HuH-7 (cell line): ENCODE measurements at regions not wholly inside any gene's neighbourhood (a gene's known extent, or its start where the extent isn't known, plus 50 kb on each side); places are given as distances from the start of the nearest gene placed in this dataset.

Source experiments
- DNase-seq: peaks from one replicate; pipeline ENCODE4 v3.0.0; 2011; ENCODE audit warnings: low spot score

DNA sequence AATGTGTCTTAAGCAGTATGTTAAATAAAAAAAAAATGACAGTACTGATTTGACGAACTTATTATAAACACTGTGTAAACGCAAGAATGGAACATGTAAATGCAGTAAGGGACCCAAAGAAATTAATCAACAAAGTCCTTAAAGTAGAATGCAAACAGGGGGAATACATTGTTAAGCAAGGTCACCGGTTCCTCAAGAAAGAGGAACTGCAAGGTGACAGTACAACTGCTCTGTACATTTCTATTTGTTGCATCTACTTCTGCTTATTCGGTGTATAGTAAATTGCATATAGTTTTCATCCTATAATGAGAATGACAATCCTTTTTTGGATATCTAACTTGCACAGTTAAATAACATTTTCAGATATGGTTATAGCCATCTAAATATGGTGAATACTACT lies 387.0 kb upstream of the SEMA3D start:
- DNase-seq, result no peak

DNA sequence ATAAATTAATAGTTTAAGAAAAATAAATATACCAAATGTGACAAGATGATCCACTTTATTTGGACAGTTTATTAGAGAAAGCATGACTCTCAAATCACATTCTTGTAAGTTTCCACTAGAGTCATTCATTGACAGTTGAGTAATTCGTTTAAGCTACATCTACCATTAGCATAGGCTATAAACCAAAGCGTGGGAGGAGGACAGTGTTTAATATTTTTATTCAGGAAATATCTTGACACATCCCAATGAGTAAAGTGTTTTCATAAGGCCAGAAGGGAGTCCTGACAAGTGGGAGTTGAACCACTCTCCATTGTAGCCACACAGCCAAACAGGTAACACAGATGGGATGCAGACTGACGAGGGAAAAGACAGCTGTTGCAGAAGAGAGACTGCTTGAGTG lies 386.5 kb upstream of the SEMA3D start:
- DNase-seq, result no peak

DNA sequence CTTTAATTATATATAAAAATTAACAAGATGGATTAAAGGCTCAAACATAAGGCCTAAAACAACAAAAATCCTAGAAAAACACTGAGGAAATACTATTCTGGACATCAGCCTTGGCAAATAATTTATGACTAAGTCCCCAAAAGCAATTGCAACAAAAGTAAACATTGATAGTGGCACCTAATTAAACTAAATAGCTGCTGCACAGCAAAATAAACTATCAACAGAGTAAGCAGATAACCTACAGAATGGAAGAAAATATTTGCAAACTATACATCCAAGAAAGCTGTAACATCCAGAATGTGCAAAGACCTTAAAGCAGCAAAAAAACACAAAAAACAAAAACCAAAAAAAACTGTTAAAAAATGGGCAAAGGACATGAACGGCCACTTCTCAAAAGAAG lies 384.0 kb upstream of the SEMA3D start:
- DNase-seq, result no peak

DNA sequence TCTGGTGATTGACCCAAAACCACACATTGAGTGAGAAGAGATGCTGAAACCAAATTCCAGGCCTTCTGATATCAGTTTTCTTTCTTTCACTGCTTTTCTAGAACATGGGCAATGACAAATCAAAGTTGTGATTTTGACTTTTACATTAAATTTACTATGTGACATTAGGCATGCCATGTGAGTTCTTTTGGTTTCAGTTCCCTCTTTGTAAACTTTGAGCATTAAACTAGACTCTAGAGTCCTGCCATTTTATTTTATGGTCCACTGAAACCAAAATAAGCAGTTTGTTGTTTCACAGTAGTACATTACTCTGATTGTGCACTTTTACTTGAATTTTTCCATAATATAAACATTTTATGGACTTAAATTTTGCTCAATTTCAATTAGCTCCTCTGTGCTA lies 381.1 kb upstream of the SEMA3D start:
- DNase-seq, result no peak

DNA sequence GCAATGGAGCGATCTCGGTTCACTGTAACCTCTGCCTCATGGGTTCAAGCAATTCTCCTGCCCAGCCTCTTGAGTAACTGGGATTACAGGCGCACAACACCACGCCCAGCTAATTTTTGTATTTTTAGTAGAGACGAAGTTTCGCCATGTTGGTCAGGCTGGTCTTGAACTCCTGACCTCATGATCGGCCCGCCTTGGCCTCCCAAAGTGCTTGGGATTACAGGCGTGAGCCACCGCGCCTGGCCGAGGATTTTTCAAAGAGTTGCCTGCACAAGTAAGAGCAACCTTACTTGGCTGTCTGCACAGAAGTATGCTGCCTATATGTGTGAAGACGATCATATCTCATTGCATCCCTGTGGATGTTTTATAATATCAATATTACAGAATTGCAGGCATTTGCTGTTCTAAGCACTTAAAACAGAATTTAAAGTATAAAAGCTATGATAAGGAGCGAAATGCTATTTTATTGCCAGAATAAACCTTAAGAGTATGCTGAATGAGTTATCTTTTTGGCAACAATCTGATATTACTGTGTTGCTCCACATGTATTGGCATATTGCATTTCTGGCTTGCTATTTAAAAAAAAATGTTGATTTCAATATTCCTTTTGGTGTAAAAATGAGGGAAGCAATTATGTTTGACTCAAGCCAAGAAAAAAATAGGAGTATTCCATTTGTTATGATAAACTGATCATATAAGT lies 379.4 kb upstream of the SEMA3D start:
- DNase-seq, result no peak

DNA sequence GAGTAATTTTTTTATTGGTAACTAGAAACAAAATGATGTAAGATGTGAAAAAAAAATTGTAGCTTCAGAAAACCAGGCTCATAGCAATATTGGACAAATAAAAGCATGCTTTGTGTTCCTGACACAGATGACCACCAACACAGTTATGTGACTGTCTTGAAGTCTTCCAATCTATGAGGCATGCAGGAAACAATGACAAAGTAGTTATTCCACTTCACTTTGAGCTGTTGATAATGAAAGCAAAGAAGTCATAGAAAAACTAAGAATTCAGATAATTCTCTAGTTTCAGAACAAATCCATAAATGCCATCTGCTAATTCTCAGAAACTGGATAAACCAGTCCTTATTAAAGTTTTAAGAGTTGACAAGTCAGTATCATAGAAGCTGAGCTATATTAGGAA lies 378.4 kb upstream of the SEMA3D start:
- no peak for DNase-seq

DNA sequence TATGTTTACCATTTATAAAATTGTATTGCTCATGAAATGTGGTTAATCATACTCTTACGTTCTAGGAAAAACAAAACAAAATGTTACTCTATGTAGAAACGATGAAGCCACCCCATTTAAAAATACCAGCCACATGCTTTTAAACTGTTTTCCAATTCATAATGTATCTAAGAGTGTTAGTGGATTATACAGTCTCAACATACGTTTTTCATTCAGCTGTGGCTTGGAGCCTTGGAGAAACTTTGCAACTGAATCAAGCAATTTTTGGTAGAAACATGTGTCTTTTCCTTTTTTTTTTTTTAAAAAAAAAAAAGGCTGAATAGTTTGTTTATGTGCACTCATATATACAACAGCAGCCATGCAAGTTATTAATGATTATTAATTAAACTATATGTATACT lies 378.0 kb upstream of the SEMA3D start:
- no peak for DNase-seq

DNA sequence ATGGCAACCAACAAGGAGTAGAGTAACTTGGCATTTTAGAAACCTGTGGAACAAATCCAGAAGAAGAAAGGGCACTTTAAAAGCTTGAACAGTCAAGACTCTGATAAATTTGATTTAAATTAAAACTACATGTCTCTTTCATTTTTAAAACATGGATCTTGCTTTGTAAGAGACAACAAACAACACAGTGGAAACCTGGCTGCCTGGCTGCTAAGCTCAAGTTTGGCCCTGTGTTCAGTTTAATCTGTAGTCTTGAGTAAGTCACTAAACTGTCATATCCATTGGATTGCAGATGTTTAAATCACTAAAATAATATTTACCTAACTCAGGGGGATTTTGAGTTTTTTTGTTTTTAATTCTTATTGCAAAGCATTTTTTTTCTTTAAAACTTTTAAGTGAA lies 374.9 kb upstream of the SEMA3D start:
- no peak for DNase-seq

DNA sequence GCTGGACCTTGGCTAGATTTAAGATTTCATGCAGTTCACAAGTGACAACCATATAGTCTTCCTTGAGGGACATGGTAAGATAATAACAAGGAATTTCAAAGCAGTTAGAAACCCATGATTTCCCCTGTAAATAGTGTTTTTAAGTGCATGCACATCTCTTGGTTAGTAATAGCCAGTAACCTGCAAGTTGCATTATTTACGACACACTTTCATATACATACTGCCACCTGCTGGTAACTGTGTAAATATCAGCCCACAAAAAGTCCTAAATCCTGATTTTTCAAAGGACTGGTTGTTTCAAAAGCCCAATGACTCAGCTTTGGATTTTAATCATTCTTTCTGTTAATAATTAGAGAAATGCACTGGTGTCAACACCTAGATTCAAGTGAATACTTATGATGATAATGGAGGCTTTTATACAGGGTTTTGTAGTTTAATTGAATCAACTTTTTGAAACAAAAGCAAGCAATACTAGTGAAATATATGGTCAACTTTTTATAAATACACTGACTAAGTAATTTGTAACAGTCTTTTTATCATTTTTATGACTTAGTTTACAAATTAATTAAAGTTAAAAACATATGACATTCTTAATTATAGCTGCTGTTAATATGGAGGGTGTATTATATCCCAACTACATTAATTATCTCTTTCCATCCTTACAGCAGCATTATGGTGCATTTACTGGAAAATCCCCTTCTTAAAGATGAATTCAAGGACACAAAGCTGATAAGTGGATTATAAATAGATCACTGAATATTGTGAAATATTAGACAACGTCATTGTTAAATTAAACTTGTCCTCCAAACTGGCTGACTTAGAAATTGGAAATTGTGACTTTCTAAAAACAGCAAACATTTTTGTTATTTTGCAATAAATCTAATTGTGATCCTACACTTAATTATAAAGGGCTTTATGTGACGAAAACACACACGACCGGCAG lies 367.7 kb upstream of the SEMA3D start:
- peak; percentile 1 for DNase-seq

DNA sequence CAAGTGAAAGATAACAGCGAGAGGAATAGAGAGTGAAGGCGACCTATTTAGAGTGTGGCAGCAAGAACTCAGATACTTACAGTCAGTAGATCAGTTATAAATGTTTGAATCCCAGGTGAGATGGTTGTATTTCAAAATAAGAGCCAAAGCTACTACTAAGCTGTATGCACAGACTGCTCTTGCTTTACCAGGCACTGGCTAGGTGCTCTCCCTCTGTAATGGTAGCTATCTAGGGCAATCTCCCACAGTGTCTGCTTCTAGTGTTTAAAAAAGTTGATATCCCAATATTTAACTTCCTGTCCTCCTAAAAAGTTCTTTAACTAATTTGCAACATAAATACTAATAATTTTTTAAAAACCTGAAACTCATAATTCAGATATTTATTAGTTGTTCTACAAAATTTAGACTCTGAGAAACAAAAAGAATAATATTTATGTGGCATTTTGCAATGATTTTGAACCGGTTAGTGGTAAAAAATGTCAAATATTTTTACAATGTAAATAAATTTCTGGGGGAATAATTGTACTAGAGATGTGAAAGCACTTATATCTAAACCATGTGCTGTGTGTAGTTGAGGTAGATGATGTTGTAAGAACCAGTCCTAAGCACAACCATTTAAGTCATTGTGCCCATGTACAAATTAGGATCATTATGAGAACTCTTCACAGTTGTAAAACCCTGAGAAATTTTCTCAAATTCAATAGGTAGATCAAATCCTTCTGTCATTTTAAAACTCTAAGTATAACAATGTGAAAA lies 349.3 kb upstream of the SEMA3D start:
- DNase-seq, result no peak

DNA sequence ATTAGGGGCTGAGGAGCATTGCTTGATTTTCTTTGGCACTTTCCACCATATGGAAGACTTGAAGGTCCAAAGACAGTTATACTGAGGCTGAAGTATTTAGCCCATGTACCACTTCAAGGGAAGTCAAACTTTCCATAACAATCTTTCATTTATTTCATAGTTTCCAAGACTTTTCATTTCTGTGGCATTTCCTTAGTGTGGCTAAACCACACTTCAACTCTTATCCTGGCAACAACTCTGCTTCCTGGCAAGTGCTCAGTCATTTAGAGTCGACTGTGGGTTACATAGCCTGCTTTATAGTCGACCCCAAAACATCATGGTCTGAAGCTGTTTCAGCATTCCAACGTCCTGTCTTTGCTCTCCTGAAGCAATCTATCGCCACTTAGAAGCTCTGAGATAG lies 343.0 kb upstream of the SEMA3D start:
- no peak for DNase-seq

DNA sequence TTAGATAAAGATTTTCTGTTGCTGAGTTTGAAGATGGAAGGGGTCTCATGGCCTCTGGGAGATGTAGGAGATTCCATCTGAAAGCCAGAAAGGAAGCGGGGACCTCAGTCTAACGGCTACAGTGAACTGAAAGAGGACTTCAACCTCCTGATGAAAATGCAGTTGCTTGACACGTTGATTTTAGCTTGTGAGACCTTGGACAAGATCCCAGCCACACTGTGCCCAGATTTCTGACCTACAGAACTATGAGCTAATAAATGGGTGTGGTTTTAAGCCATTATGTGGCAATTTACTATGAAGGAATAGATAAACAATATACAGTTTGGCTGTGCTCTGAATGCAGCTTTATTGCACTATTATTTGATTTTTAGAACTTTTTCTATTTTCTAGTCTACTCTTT lies 342.3 kb upstream of the SEMA3D start:
- DNase-seq, result no peak

DNA sequence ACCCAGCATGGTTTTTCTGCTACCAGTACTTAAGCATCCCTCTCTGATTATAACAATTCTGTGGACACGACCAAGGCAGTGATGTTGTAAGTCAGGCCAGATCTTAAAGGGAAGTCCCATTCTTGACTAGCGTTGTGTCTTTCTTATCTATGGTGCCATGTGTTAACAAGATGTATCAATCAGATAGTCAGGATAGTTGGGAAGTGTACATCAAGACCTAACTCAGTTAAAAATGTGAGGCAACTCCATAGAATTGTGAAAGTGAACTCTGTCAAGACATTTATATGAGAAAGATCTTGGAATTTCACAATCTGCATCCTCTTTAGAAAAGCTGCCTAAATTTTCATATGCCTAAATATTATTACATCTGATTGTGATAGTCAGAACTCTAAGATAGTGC lies 341.7 kb upstream of the SEMA3D start:
- DNase-seq, result no peak

DNA sequence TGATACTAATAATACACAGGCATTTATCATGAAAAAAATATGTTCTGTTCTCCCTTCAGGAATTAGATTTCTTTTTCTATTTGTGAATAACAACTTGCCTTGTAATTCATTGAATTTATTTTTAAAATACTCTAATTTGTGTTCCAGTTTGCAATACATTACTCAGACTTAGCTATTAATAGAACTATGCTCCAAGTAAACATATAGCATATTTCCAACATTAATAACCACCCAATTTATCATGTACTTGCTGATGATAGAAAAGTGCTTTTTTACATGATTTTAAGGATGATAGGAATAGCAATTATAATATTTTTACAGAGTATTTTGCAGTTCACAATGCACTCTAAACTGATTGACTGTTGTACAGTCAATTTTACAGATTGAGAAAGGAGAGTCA lies 338.8 kb upstream of the SEMA3D start:
- no peak for DNase-seq

DNA sequence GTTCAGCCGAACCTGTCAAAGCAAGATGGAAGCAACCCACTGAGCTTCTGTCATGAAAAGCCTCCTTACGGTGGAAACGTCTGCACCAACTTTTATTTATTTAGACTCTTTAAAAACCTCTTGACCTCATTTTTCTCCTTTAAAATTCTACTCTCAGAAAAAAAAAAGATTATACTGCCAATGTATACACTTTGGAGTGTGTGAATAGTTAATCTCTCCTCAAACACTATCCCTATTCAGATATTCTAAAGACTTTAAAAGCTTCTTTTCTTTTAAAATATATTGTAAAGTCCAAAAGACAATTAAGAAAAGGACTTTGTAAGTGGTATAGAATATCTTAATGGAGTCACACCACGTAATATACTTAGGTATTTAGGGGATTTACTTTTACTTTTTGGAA lies 335.2 kb upstream of the SEMA3D start:
- DNase-seq, result no peak

DNA sequence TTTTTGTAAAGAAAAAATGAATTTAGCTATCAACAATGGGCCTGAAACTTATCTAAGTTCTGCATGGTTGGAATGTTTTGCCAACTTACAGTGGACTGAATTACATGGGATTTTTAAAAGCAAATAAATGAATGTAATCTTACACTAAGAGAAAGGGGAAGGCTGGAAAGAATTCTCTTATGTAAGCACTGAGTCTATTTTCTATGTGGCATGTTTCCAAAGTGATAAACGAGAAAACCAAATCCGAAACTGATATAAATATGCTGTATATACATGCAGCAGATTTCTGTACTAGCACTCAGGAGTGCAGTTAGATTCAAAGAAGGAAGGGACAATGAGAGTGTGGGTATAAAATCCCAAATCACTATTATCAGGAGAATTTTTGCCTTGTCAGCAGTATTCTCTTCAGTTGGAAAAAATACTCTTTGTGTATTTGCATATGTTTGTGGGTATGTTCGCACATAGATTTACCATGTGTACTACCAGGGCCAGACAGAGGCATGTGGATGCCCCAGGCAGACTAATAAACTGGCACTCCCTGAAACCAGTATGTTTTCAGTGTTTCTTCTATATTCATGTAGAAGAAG lies 334.3 kb upstream of the SEMA3D start:
- no peak for DNase-seq

DNA sequence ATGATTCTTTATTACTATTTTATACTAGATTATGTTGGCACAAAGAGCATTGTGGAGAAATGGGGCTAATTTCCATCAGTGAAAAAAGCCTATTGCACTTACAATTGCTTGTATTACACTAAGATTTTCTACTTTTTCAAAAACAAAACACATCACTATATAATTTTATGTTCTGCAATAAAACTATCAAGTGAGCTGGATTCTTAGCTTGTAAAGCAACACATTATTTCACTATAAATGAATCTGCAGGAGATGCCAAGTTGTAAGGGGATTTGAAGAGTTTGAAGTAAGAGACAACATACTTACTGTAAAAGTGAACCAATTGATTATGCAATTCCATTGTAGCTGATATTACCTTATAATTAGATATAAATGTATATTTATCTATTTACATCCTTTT lies 333.3 kb upstream of the SEMA3D start:
- DNase-seq, result no peak

DNA sequence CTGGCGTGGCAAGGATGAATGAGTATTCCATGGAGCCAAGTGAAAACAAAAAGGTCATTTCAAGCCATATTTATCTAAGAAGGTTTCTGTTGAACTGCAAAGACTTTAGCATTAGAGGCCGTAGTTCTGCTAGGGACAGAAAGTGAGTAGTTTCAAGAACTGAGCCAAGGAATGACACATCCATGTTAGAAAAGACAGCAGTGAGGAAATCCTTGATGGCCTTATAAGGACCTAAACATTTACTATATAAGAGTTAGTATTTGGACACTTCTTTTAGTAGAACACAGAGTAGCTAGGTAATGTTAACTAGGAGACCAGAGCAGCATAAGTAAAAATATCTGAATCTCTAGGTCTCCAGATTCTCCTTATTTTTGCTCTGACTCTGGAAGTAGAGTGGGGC lies 329.8 kb upstream of the SEMA3D start:
- DNase-seq, result no peak

DNA sequence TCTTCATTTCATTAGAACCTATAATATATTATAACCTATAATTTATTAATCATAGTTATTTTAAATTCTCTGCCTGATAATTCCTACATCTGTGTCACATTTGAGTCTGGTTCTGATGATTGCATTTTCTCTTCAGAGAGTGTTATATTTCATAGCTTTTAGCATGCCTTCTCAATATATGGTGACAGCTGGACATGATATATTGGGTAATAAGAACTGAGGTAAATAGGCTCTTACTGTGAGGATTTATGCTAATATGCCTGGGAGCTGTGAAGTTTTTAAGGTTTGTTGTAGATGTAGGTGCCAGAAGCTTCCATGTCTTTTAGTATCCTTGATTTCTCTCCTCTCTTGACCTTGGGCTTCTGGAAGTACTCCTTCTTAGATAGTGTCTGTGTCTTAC lies 325.9 kb upstream of the SEMA3D start:
- no peak for DNase-seq

DNA sequence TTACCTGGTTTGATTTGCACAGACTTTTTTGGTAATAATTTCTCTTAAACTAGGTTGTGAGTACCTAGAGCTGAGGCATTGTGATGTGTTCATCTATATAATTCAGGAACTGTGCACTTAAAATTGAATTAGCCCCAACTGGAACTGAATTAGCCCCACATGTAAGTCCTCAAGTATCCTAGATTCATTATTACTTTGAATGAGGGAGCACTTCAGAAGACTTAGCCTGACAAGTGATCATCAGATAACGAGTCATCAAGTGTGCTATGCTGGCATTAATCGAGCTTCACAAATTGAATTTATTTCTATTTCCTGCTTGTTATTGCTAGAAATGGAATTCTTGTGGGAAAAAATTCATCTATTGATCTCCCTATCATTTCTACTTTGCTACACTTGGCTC lies 323.4 kb upstream of the SEMA3D start:
- DNase-seq, result no peak

DNA sequence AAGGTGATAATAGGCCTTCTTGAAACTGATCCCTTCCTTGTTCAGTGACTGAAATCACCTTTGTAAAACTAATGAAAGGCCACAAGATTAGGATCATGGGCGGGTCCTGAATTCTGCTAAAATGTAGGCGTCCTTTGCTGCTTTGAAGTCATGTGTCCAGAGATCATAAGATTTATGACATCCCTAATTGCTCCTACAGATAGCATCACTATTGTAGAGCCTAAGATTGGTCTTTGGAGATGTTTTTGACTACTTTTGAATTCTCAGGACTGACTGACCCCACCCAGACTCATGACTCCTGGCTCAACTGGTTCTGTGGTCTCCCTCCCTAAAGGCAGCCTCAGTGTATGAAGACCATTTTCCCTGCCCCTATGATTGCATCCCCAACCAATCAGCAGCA lies 322.6 kb upstream of the SEMA3D start:
- DNase-seq, result no peak

DNA sequence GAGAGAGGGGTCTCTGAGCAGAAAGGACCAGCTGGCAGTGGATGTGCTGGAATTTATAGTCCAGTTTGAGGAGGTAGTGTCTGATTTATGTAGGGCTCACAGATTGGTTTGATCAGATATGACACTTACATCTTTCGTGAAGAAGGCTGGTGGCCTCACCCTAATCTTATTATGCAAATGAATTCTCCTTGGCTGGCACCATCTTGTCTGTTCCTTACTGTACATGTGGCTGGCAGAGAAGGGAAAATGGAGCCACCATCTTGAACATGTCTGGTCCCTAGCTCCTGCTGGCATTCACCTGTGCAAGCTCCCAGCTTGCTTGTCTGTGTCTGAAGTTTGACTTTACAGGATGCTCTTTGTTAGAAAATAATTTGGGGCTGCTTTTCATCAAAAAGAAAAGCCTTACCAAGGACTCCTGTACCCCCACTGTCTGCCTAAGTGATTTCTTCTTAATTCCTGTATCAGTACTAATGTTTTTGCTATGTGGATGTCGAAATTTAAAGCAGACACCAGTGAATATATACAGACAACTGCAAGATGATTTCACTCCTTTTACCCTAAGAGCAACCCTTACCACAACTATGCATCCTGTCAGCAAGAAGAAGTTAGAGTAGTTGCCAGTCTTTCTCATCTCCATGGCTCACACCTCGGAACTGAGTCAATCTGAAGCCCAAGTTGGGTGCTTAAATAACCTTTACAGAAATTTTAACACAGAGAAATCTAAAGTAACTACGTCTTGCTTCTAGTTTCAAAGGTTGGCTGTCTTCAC lies 322.0 kb upstream of the SEMA3D start:
- DNase-seq, result no peak
